PFSK-1 (cell line): ENCODE measurements at regions not wholly inside any gene's neighbourhood (a gene's known extent, or its start where the extent isn't known, plus 50 kb on each side); places are given as distances from the start of the nearest gene placed in this dataset.

ENCODE experiments used
- POLR2AphosphoS5 ChIP-seq: IDR thresholded peaks from 2 replicates; pipeline ENCODE4 v1.6.1; 2012; ENCODE audit warnings: low read depth, mild to moderate bottlenecking, control low read depth, low read length, moderate library complexity
- REST ChIP-seq, 2 experiments: IDR thresholded peaks; 2 replicates each; pipeline versions ENCODE4 v1.6.1 to v1.8.0; 2011 to 2012; ENCODE audit warnings: low read depth in 2 of 2, low read length in 2 of 2, control low read depth in 1 of 2, inconsistent platforms in 1 of 2, mild to moderate bottlenecking in 1 of 2, moderate library complexity in 1 of 2; ENCODE audit not compliant: insufficient read depth in 1 of 2
- SIN3A ChIP-seq: IDR thresholded peaks from 2 replicates; pipeline ENCODE4 v1.6.1; 2012; ENCODE audit warnings: mild to moderate bottlenecking, low read length, moderate library complexity, borderline replicate concordance; ENCODE audit not compliant: insufficient read depth

DNA sequence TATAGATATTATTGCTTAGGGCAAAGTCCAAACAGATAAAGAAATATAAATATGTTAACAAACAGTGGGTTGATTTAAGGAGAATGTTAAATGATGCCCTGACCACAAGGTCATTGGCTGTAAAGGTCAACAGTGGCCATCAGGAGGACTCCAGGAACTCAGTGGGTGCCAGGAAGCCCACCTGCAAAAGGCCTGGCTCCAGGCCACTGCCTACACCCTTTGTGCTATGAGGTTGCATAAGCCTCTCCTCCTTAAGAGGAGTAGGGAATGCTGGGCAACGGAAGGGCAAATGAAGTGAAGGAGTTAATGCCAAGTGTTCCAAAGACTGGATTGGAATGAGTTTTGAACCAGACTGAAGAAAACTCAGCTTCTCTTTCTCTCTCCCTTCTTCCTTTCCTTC is 73.3 kb upstream of the ALX4 start:
- TF ChIP-seq POLR2AphosphoS5: no peak
- TF ChIP-seq SIN3A: no peak
- no peak for TF ChIP-seq REST (IDR thresholded peaks at IDR 0.05; ENCODE audit: insufficient read depth in 1 of 2, low read depth in 2 of 2, low read length in 2 of 2)
